Hippocampal formation (tissue), 2 donors: ENCODE measurements at regions not wholly inside any gene's neighbourhood (a gene's known extent, or its start where the extent isn't known, plus 50 kb on each side); places are given as distances from the start of the nearest gene placed in this dataset.
A peak's percentile ranks its signal among the peaks of the same experiment; 100 is the strongest.

Experiments used
- DNase-seq, 2 donors: peaks; one replicate each; lab custom pipeline; 2025; lab: John Stamatoyannopoulos, UW

- DNase-seq = no peak
These were observed 1099.3 kb upstream of the DIAPH2 start for GRCh38 chrX:95585321-95585720.

DNA sequence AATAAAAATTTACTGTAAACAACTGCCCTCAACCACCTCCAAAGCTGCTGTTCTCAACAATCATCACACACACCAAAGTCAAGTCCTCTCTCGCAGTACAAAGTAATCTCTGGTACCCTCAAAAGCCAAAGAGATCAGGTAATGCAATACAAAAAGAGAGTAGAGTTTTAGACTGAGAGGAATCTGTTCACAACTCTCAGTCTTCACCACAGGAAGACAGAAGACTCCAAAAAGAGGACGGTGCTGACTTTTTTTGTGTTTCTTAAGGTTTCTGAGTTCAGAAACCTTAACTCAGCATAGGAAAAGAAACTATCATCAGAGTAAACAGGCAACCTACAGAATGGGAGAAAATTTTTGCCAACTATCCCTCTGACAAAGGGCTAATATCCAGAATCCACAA is 1072.3 kb upstream of the DIAPH2 start:
- DNase-seq = no peak

GRCh38 chrX:95622200-95622599 is 1062.4 kb upstream of the DIAPH2 start:
- DNase-seq = no peak

GRCh38 chrX:95626748-95627147 is 1057.9 kb upstream of the DIAPH2 start:
- no peak for DNase-seq

GRCh38 chrX:95628796-95629195 is 1055.8 kb upstream of the DIAPH2 start:
- no peak for DNase-seq

- DNase-seq = no peak
These were observed 1054.9 kb upstream of the DIAPH2 start for GRCh38 chrX:95629737-95630136.

DNA sequence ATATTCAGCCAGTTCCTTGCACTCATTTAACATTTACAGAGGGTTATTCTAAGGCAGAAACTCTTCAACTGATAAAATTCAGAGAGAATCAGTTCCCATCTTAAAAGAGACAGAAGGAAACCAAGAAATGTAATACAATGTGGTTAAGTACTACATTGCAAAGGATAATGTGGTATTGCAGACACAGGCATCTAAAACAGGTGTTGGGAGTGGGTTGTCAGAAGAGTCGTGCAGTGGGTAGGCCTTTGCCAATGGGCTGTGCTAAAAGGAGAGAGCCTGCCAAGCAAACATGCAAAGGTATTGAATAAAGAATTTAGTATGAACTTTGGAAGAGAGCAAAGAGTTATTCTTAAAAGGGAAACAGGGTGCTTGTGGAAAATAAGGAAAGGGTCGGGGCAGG is 1044.4 kb upstream of the DIAPH2 start:
- DNase-seq = no peak

GRCh38 chrX:95645738-95646137 is 1038.9 kb upstream of the DIAPH2 start:
- DNase-seq = no peak

DNA sequence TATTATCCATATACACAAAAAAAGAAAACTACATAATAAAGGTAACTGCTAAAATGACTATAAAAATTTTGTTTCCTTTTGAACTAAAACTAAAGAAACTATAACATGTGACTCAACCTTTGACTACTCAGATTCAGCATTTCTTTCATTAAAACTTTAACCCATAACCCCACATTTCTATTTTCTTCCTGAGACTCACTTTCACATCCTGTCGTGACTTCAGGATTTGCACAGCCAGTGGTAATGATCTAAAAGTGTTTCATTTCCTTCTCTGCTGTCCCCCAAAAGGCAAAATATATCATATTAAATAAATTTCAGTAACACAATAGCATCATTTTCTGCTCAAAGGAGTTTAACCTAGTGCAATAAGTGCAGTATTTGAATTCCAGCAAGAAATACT is 1022.4 kb upstream of the DIAPH2 start:
- DNase-seq = no peak

DNA sequence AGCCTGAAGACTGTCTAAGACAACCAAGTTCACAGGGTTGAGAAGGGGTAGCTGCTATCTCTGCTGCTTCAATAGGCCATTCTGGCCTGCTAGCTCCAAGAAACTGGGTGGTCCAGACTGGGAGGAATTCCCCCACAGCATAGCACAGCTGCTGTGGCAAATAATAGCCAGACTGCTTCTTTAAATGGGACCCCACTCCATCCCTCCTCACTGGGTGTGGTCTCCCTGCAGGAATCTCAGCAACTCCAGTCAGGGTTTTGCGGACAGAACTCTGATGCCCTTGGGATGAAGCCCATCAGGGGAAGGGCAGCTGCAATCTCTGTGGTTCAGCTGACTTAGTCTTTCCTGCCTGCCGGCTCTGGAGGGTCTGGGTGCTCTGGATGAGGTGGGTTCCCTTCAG is 1018.6 kb upstream of the DIAPH2 start:
- DNase-seq = no peak

DNA sequence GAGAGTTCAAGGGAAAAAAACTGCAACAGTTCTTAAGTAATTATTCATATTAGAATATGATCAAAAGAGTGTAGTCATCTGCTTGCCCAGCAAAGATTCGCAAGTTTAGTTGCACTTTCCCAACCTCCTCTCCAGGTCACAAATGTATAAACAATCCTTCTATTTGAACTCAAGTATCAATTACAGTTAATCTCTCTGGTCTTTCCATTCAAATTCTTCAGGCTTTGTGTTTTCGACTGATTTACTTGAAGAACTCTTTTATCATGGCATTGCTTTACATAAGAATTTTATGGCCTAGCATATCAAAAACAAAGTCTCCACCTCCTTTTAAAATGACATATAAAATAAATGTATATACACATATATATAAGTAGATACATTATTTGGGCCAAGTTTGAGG is 1009.6 kb upstream of the DIAPH2 start:
- DNase-seq = no peak

- DNase-seq = no peak
These were observed 1008.8 kb upstream of the DIAPH2 start for GRCh38 chrX:95675794-95676193.

DNA sequence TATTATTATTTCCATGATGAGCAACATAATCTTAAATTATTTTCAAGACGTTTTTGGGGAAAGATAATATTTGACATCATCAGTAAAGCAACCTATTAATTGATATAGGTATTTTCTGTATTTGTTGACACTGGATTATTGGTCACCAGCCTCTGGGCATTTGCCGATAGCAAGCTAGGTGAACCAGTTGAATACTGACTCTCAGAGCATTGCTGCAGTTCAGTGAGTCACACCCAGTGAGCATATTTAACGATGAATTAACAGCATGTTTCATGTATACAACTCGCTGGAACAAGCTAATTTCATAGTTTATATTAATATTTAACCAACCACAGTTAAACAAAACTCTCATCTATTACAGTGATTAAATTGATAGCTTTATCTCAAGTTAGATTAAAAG is 1006.0 kb upstream of the DIAPH2 start:
- no peak for DNase-seq

GRCh38 chrX:95693365-95693764 is 991.3 kb upstream of the DIAPH2 start:
- DNase-seq = no peak

DNA sequence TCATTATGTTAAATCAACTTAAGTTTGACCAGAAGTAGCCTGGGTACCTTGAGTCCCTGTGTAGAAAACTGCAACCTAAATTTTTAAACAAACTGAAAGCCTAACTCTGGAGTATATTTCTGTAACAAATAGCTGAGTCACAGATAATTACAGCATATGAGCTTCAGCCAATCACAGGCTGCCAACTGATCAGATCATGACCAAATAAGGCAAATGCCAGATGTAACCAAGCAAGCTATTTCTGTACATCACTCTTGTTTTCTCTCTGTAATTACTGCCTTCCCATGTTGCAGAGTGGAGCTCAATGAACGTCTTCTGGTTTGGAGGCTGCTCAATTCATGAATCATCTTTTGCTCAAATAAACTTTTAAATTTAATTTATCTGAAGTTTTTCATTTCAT is 980.9 kb upstream of the DIAPH2 start:
- DNase-seq = no peak

DNA sequence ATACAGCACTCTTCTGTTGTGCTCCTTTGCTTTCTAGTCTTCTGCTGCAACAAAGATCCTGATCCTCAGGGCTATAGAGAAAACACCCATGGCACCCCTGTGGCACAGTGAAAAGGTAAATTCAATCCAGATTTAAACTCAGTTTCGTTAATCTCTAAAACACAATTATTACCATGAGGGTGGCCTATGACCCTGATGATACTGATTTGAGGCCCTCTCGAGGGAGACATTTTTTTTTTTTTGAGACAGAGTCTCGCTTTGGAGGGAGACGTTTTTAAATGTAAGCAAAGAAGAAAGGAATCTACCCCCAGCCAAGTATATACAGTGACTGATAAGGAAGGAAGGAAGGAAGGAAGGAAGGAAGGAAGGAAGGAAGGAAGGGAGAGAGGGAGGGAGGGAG is 967.8 kb upstream of the DIAPH2 start:
- no peak for DNase-seq

DNA sequence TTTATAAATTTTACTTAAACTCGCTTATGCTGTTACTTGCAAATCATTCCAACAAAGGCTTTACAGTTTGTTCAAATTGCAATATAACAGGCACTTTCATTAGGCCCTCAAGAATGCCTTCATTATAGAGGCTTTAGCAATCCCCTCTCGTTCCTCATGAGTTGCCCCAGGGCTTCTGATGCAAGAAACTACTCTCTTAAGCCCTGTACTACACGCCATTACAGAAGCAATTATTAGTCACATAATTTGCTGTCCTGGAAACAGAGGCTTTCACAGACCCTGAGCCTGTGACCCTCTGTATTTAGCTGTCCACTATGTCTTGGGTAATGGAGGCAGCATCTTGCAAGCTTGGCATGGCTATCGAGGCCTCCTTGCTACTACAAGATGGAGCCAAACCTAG is 965.9 kb upstream of the DIAPH2 start:
- no peak for DNase-seq

- DNase-seq = no peak
These were observed 963.6 kb upstream of the DIAPH2 start for GRCh38 chrX:95721011-95721410.

DNA sequence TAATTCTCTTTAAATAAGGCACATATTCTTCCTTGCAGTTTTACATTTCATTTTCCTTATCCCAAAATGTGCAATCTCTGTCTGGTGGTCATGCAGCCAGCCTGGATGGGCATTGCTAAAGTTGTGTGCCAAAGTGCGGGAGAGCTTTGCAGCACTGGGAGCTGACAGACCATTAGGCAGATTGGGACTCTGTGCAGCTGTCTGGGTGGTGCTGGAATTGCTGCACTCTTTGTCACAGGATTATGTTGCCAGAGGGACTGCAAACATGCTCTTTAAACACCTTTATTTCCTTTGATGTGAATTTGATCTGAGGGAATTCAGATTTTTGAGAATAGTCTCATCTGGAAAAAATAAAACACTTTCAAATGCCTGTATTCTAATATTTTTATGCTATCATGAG is 956.2 kb upstream of the DIAPH2 start:
- DNase-seq = no peak

- no peak for DNase-seq
These were observed 955.2 kb upstream of the DIAPH2 start for GRCh38 chrX:95729401-95729800.

GRCh38 chrX:95733426-95733825 is 951.2 kb upstream of the DIAPH2 start:
- DNase-seq = no peak

DNA sequence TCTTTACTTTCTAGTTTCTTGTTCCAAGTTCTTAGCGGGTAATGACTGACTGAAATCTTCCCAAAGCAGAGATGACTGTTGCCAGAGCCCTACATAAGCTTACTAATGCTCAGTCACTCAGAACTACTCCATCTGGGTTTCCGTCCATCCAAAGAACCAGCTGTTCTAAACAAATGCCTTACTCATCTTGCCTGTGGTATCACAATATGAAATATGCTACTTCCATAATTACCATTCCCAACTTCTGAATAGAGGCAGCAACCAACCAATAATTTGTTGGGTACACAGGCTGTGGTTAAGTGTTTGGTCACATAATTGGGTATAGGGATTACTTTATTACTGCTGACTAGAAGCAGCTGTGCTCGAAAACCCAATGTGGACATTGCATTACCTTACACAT is 930.2 kb upstream of the DIAPH2 start:
- DNase-seq = no peak

DNA sequence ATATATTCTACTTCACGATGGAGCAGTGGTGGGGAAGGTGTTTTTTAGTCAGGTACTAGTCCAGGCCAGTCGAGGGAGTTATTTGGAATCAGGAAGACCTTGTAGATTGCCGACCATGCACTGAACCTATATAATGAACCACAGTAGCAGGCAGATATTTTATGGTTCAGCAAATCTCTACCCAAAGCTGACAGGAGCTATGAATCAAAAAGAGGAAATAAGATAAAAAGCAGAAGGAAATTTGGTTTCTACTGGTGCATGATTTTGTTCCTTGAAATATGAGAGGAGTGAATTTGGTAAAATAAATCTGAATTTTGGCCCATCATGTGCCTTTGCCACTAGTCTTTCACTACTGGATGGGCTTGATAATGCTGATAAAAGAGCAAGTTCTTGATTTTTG is 924.3 kb upstream of the DIAPH2 start:
- DNase-seq = no peak

DNA sequence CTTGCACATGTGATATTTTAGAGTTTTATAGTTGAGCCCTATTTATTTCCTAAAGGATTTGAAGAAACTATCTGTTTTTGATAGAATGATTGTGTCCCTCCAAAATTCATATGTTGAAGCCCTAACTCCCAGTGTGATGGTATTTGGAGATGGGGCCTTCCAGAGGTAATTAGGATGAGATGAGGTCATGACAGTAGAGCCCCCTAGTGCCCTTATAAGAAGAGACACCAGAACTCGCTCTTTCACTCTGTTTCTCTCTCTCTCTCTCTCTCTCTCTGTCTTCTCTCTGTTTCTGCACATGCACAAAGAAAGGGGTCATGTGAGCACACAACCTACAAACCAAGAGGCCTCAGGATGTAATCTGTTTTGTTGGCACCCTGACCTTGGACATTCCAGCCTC is 921.9 kb upstream of the DIAPH2 start:
- no peak for DNase-seq

GRCh38 chrX:95764972-95765451 is 919.6 kb upstream of the DIAPH2 start:
- DNase-seq = peak in 1 of 2 donors; percentile 52
